GM19035 (cell line): ENCODE measurements at regions not wholly inside any gene's neighbourhood (a gene's known extent, or its start where the extent isn't known, plus 50 kb on each side); places are given as distances from the start of the nearest gene placed in this dataset.

ENCODE experiments used
- ATAC-seq: cut with Tn5 transposase; IDR thresholded peaks from one replicate; pipeline ENCODE4 v1.9.1; 2021; ENCODE audit not compliant: unreplicated experiment

DNA sequence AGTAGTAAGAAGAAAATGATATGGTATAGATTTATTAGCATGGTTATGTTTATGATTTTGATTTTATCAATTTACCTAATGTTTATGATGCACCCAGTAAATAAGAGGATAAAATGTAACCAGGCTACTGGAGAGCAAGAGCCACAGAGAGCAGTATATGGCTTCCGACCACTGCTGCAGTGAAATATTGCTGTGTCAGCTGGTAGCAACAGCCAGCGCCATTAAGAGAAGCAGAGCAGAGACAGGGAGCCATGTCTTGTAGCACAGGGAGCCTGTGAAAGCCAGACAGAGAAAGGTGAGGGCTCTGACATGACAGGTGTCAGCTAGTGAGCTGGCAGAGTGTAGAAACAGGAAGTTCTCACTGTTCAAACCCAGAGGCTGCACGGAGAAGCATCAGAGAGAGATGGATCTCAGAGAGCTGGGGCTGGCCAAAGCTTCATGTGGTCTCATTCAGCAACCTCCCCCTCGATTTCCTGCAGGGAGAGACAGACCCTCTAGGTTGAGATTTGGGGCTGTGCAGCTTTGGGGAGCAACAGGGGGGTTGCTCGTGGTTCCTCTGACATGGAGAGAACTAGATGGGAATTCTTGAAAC is 202.1 kb downstream of the MED10 start:
- no peak for ATAC-seq

DNA sequence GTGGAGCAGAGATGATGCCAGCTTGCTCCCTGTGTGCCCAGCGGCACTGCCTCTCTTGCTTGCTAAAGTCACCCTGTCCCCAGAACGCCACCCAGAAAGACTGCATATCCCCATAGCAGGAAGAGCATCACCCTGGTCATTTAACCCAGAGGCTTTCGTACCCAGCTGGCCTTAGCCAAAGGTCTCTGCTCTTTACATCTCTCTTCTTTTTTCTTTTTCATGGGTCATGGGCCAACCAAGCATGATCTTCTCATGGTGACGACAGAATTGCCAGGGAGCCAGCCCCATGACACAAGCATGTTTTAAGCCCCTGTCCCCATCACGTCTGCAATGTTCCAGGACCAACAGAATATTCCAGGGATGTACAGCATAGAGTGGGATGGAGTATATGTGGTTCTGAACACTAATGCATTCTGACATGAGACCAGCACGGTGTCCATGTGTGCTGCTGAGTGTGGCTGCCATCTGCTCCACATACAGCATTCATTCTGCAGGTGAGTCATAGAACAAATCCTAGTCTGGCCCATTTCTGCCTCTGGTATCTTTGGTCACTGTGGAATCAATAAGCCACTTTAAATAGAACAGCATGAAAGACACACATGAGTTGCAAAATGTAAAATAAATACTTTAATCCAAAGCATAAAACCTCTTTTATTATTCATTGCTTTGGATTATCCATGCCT is 203.0 kb downstream of the MED10 start:
- ATAC-seq: no peak

DNA sequence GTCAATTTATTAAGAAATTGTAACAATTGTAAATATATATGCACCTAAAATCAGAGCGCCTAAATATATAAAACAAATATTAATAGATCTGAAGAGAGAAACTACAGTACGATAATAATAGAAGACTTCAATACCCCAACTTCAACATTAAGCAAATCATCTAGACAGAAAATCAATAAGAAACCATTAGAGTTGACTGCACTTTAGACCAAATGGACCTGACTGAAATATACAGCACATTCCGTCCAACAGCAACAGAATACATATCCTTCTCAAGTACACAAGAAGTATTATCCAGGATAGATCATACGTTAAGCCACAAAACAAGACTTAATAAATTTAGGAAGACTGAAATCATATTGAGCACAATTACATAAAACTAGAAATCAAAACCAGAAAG is 208.7 kb downstream of the MED10 start:
- ATAC-seq: no peak

DNA sequence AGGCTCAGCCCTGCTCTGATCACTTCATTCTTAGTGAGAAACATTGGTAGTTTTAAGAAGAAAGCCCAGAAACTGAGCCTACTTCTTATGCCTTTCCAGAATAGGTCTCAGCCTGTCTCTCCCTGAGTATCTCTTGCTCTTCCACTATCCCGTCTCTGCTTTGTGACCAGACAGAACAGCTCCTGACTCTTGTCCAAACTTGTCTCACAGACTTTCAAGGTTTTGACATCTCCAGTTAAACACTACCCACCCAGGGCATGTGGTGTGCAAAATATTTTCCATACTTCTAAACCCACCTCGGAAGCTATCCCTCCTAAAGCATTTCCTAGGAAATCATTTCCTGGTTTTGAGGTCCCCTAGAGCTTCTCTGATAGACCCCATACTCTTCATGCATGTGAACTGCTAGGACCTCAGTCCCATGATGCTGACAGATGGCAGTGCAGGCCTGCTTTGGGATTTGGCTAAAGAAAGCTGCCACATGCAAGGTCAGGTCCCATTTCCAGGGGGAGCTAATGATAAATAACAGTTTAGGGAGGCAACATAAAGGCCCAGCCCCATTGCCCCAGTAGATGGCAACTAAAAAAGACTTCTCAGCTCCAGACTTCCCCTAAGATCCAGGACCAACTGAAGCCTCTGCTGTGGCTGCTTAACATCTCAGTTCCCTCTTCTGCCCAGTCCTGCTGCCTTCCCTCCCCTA is 211.5 kb downstream of the MED10 start:
- ATAC-seq: no peak

DNA sequence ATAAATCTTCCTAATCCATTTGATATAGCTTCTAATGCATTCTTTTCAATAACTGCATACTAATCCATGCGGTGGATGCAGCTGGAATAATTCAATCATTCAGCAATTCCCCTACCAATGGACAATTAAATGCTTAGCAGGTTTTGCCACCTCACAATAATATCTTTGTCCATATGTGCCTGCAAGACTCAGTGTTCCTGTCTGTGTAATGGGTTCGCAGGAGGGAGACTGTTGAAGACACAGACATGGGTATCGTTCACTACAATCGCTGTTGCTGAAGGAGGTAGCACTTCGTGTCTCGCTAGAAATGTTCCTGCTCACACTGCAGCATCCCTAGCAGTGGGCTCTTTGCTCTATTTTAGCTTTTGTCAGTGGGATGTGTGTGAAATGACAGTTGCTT is 214.4 kb downstream of the MED10 start:
- no peak for ATAC-seq

DNA sequence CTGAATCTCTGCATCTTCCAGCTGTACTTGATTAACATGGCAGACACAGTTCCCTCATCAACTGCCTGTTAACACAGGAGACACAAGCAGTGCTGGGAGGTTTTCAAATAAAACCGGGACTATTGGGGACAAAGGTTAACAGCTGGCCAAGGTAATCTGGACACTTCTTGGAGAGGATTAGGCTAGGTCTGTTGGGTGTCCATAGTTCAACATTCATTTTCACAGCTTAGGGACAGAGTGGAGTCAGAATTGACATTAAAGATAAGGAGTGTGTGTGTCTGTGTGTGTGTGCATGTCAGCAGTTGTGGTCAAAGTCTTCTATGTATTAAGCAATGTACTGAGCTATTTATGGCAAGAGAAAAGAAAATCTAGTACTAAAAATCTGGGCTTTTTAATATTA is 216.2 kb downstream of the MED10 start:
- no peak for ATAC-seq

DNA sequence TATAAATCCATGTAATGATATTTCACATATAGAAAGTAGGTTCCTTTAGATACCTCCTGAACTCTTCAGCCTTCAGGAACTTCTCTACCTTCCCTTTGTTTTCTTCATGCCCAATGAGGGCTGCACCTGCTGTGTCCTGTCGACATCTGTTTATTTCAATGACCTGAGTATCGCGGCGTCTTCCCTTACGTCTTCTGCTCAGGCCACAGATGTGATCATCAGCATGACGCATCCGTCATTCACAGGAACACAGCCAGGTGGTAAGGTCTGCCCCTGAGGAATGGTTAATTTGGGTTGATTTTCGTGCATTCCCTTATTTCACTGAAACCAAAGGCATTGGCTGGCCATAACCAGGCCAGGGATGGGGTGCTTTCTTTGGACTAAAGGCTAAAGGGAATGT is 217.1 kb downstream of the MED10 start:
- ATAC-seq: no peak

- ATAC-seq: no peak
Measured at GRCh38 chr5:6159832-6160430, 218.4 kb downstream of the MED10 start.

DNA sequence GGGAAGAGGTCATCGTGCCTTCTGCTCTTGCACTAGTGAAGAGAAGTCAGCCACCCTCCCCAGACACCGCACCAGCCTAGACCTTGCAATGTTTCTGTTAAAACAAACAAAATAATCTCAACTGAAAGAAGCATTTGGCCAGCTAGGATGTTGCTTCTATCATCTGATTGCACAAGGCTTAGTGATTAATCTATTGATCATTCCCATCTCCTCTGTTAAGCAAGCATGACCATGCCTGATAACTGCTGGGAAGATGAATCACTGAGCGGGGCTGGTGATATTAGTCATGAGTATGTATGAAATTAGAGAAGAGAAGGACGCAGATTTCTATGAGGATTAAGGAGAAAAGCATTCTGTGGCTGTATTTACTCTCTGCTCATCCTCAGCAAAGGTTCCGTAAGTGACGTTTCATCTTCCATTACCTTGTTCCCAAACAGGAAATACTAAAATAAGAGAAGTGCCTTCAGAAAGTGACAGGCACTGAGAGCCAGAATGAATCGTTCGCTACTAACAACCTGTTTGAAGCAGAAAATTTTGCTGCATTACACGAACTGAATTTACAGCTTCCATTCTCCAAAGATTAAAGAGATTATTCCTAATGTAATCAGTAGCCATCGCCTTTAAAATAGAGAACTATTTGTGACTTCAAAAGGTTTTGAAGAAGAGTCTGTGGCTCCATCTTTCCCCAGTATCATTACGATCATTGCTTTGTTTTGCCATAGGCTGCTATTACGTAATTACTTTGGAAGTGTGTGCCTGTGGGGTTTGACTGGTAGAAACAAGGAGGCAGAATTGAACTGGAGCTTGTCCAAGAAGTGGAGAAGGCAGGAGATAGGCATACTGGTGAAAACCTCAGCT is 219.1 kb downstream of the MED10 start:
- no peak for ATAC-seq

- ATAC-seq: no peak
Measured at GRCh38 chr5:6154216-6154615, 224.1 kb downstream of the MED10 start.

DNA sequence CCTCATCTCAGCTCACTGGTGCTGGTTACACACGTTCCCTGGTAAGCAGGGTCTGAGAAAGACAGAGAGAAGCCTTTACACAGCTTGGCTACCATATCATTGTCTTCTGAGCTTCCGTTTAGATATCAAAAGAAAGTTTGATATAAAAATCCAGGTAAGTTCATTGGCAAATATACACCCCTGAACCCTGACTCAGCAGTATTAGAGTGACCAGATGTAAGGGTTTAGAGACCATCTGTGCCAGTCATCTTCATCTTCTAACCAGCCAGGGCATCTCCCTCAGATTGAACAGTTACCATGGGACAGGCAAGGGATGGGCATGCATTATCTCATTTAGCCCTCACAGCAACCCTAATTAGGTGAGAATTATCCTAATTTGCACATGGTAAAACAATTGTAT is 232.1 kb downstream of the MED10 start:
- ATAC-seq: no peak

DNA sequence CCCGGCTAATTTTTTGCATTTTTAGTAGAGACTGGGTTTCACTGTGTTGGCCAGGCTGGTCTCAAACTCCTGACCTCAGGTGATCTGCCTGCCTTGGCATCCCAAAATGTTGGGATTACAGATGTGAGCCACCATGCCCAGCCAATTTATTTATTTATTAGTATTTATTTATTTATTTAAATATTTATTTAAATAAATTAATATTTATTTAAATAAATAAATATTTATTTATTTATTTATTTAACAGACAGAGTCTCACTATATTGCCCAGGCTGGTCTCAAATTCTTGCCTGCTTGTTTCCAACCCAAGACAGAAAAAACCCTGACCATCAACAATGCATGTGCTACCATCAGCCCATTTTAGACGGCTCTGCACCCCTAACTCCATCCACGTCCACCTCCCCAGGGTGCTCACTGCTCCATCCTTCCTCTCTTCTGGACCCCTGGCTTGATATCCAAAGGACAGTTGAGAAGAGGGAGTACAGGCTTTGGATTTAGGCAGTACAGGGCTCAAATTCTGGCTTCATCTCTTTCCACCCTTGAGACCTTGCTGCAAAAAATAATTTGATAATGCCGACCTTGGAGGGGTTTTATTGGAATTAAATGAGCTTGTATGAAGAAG is 232.6 kb downstream of the MED10 start:
- ATAC-seq: no peak

- no peak for ATAC-seq
Measured at GRCh38 chr5:6143523-6143922, 234.8 kb downstream of the MED10 start.

GRCh38 chr5:6142353-6142752 is 236.0 kb downstream of the MED10 start:
- ATAC-seq: no peak

DNA sequence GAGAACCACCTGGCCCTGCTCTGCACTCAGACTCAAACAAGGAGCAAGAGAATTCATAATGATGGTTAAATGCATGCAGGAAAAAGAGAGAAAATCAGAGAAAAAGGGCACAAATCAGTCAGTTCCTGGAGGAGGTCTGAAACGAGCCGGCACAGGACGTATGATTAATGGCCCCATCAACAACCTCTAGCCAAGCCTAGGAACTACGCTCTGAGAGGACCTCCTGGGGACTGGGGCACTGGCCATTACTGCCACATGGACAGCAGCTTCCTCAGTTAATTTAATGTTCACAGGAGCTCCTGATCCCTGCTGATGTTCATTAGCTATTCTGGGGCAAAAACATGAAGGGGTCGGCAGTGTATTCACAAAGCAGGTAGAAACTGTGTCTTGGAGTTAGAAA is 238.1 kb downstream of the MED10 start:
- ATAC-seq: no peak

- no peak for ATAC-seq
Measured at GRCh38 chr5:6135977-6136376, 242.4 kb downstream of the MED10 start.

DNA sequence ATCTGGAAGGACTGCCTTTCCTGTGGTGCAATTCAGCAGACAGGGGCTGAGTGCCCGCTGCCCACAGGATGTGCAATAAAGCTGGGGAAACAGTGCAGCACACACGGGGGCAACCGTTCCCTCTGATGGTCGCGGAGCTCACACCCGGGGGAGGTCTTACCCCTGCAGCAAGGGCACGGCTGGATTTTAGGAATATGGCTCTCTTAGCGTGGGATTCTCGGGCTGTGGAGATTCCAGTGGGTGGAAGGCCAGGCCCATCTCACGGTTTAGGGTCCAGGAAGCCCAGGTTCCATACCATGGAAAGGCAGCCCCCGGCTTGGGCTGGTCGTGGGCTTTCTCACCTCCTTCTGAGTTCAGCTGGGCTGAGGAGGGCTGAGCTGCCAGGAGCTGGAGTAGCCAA is 244.1 kb downstream of the MED10 start:
- no peak for ATAC-seq

- no peak for ATAC-seq
Measured at GRCh38 chr5:6125781-6126180, 252.6 kb downstream of the MED10 start.

DNA sequence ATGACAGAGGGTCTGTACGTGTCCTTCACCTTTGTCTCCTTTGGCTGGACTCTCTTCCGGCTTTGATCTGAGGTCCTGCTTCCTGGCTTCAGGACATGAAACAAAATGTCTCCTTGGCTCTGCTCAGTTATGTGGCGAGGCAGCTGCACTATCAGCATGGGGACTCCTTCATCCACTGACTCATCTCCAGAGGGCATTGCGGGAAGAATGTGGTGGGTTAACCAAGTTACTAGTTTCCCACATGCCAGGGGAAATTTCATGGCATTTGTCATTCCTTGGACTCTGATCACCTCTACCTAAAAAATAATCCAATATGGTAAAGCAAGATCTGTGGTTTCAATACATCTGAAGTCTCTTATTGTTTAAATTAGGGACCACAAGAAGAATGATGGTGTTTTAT is 259.7 kb downstream of the MED10 start:
- ATAC-seq: no peak

GRCh38 chr5:6117212-6117611 is 261.1 kb downstream of the MED10 start:
- ATAC-seq: no peak

DNA sequence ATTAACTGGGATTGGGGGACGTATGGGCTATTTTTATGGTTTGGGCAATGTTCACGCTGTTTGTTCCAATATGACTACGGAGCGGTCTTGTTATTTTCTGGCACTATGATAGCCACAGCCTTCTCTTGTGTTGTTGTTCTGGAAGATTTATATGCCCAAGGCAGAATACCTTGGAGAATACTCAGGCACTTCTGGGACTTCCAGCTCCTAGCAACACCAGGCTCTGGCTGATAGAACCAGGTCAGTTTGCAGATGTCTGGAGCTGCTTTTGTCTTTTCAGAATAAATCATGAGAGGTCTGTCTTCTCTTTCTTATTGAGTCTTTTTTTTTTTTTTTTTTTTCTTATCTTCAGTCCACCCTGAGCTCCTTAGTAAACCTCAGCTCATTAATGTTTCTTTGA is 262.5 kb downstream of the MED10 start:
- no peak for ATAC-seq
